Omental fat pad (tissue), 3 donors: ENCODE measurements at regions not wholly inside any gene's neighbourhood (a gene's known extent, or its start where the extent isn't known, plus 50 kb on each side); places are given as distances from the start of the nearest gene placed in this dataset.

Experiments used
- ATAC-seq: fragments of 150-250 bp; one replicate; pipeline ENCODE4 v1.9.1; 2016; ENCODE audit warnings: mild to moderate bottlenecking, moderate library complexity; ENCODE audit not compliant: low FRiP score
- DNase-seq: peaks from one replicate; pipeline ENCODE4 v3.0.0-alpha.2; 2019; ENCODE audit warnings: low spot score
- CTCF ChIP-seq, 3 donors: fragments of 450-650 bp; IDR thresholded peaks; one replicate each; pipeline ENCODE4 v1.5.1; 2016 to 2017; ENCODE audit warnings: antibody characterized with exemption in 3 of 3, mild to moderate bottlenecking in 3 of 3, moderate library complexity in 2 of 3

- TF ChIP-seq CTCF (IDR thresholded peaks at IDR 0.05): no peak
- DNase-seq (no peak), ATAC-seq (no peak)
These were observed 70.4 kb upstream of the TLE1 start for GRCh38 chr9:81759680-81760215.

- DNase-seq (no peak), ATAC-seq (no peak)
- no peak for TF ChIP-seq CTCF (IDR thresholded peaks at IDR 0.05)
These were observed 78.6 kb upstream of the TLE1 start for GRCh38 chr9:81767921-81768320.

- TF ChIP-seq CTCF (IDR thresholded peaks at IDR 0.05): no peak
- no peak for DNase-seq
- ATAC-seq: no peak
These were observed 82.2 kb upstream of the TLE1 start for GRCh38 chr9:81771571-81771970.

GRCh38 chr9:81772144-81772543, 82.8 kb upstream of the TLE1 start:
- TF ChIP-seq CTCF (IDR thresholded peaks at IDR 0.05): no peak
- ATAC-seq (no peak), DNase-seq (no peak)

GRCh38 chr9:81776390-81776789, 87.0 kb upstream of the TLE1 start:
- DNase-seq: no peak
- no peak for ATAC-seq
- no peak for TF ChIP-seq CTCF (IDR thresholded peaks at IDR 0.05)

GRCh38 chr9:81776834-81777233, 87.5 kb upstream of the TLE1 start:
- no peak for DNase-seq
- ATAC-seq: no peak
- no peak for TF ChIP-seq CTCF (IDR thresholded peaks at IDR 0.05)

- ATAC-seq: no peak
- TF ChIP-seq CTCF (IDR thresholded peaks at IDR 0.05): no peak
These were observed 88.1 kb upstream of the TLE1 start for GRCh38 chr9:81777482-81777881.

More at GRCh38 chr9:81777482-81777881, 88.1 kb upstream of the TLE1 start:
- no peak for DNase-seq
